Muscle of leg (tissue), 3 donors: ENCODE measurements at regions not wholly inside any gene's neighbourhood (a gene's known extent, or its start where the extent isn't known, plus 50 kb on each side); places are given as distances from the start of the nearest gene placed in this dataset.
A peak's percentile ranks its signal among the peaks of the same experiment; 100 is the strongest.

Source experiments
- DNase-seq: peaks from one replicate; pipeline ENCODE4 v3.0.0; 2013
- H3K27ac ChIP-seq: one replicate; pipeline ENCODE4 v1.5.1; 2013; ENCODE audit warnings: mild to moderate bottlenecking, low read length, control low read depth
- H3K27me3 ChIP-seq: one replicate; pipeline ENCODE4 v1.6.1; 2013; ENCODE audit warnings: low read length; ENCODE audit not compliant: control insufficient read depth, insufficient read depth
- H3K36me3 ChIP-seq: one replicate; pipeline ENCODE4 v1.6.1; 2013; ENCODE audit warnings: low read length; ENCODE audit not compliant: control insufficient read depth, insufficient read depth
- H3K4me1 ChIP-seq: one replicate; pipeline ENCODE4 v1.6.1; 2013; ENCODE audit warnings: low read length; ENCODE audit not compliant: control insufficient read depth, insufficient read depth
- H3K4me3 ChIP-seq: one replicate; pipeline ENCODE4 v1.5.1; 2013; ENCODE audit warnings: low read length, control low read depth
- H3K9me3 ChIP-seq: replicated peaks from 2 replicates; pipeline ENCODE4 v1.6.1; 2013; ENCODE audit warnings: low read depth, low read length; ENCODE audit not compliant: control insufficient read depth
- WGBS: methylation state at CpG from one replicate; pipeline ENCODE4 v1.1.5; 2013; ENCODE audit warnings: missing lambda C conversion rate; ENCODE audit not compliant: insufficient coverage; 5-methylcytosine and 5-hydroxymethylcytosine counted together

DNA sequence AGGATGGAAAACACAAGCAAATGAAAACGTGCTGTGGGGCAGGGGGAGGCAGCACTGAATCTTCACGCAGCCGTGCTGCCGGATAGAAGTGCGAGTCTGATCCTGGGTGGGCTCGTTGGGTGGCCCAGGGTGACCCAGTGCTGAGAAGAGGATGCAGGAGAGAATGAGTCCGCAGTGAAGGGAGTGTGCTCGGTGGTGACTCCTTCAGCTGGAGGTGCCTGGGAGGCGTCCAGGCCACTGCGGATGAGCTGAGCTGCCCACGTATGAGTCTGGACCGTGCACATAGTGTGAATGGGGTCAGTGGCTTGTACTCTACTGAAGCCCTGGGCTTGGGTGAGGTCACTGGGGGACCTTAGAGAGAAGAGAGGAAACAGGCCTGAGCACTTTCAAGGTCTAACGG lies 190.0 kb upstream of the MGMT start:
- H3K27ac ChIP-seq: no peak overlapping the region

GRCh38 chr10:129277841-129278240 lies 189.2 kb upstream of the MGMT start:
- DNase-seq: peak; percentile 66
- 96% methylated on average over 9 of the region's 16 CpGs for WGBS

More for the DNA sequence above, 190.0 kb upstream of the MGMT start:
- Histone ChIP-seq H3K4me1 (peaks cover 46% of the 10 kb centered on the region), H3K9me3 (no peaks in the 10 kb centered on the region), H3K27me3 (no peaks in the 10 kb centered on the region), H3K36me3 (no peaks in the 10 kb centered on the region), H3K4me3 (no peak overlapping the region)
- peak; percentile 62 for DNase-seq
- 74% methylated on average over 13 of the region's 13 CpGs for WGBS

GRCh38 chr10:129278686-129279085 lies 188.4 kb upstream of the MGMT start:
- Histone ChIP-seq H3K27me3 (no peaks in the 10 kb centered on the region), H3K27ac (peak overlapping the region; percentile 94), H3K4me3 (no peak overlapping the region), H3K4me1 (peaks cover 39% of the 10 kb centered on the region), H3K36me3 (no peaks in the 10 kb centered on the region), H3K9me3 (no peaks in the 10 kb centered on the region)
- WGBS: 67% methylated on average over 1 of the region's 3 CpGs
- peak; percentile 86 for DNase-seq

More at GRCh38 chr10:129277841-129278240, 189.2 kb upstream of the MGMT start:
- Histone ChIP-seq H3K4me1 (peaks cover 41% of the 10 kb centered on the region), H3K4me3 (no peak overlapping the region), H3K36me3 (no peaks in the 10 kb centered on the region), H3K27me3 (no peaks in the 10 kb centered on the region), H3K9me3 (no peaks in the 10 kb centered on the region), H3K27ac (no peak overlapping the region)

- Histone ChIP-seq H3K9me3 (no peaks in the 10 kb centered on the region), H3K4me3 (no peak overlapping the region), H3K4me1 (peaks cover 34% of the 10 kb centered on the region), H3K36me3 (no peaks in the 10 kb centered on the region), H3K27me3 (no peaks in the 10 kb centered on the region), H3K27ac (peak overlapping the region; percentile 94)
- peak; percentile 97 for DNase-seq
- 50% methylated on average over 2 of the region's 11 CpGs for WGBS
These were observed 187.4 kb upstream of the MGMT start for GRCh38 chr10:129279446-129280154.

DNA sequence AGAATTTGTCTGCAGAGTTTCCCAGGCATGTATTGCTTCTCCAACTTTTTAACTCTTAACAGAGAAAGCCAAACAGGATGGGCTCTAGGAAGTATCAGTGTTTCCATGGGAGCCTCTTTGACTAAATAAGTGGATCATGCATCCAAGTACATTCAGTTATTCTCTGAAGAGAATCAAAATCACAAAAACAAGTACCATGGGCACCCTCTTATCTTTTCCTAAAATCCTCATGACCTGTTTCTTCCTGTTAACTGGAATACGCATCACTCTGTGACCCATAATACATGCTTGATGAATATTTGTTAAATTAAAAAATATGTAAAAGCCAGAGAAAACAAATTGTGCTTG lies 186.9 kb upstream of the MGMT start:
- H3K36me3 ChIP-seq: no peaks in the 10 kb centered on the region
- DNase-seq: no peak
- H3K27me3 ChIP-seq: no peaks in the 10 kb centered on the region
- H3K27ac ChIP-seq: peak overlapping the region; percentile 94
- no peaks in the 10 kb centered on the region for H3K9me3 ChIP-seq
- H3K4me3 ChIP-seq: no peak overlapping the region
- peaks cover 34% of the 10 kb centered on the region for H3K4me1 ChIP-seq
- no CpG with 5 or more reads among the region's 1 CpG for WGBS

GRCh38 chr10:129280908-129281586 lies 186.0 kb upstream of the MGMT start:
- H3K27ac ChIP-seq: peak overlapping the region; percentile 94
- no peaks in the 10 kb centered on the region for H3K27me3 ChIP-seq
- peak; percentile 97 for DNase-seq
- H3K9me3 ChIP-seq: no peaks in the 10 kb centered on the region
- peaks cover 31% of the 10 kb centered on the region for H3K4me1 ChIP-seq
- H3K4me3 ChIP-seq: no peak overlapping the region
- no peaks in the 10 kb centered on the region for H3K36me3 ChIP-seq
- WGBS: no CpG with 5 or more reads among the region's 3 CpGs

- 100% methylated on average over 3 of the region's 5 CpGs for WGBS
- H3K4me1 ChIP-seq: peaks cover 8% of the 10 kb centered on the region
- no peaks in the 10 kb centered on the region for H3K27me3 ChIP-seq
- no peak for DNase-seq
- H3K27ac ChIP-seq: no peak overlapping the region
- H3K9me3 ChIP-seq: no peaks in the 10 kb centered on the region
- H3K36me3 ChIP-seq: no peaks in the 10 kb centered on the region
- no peak overlapping the region for H3K4me3 ChIP-seq
These were observed 181.6 kb upstream of the MGMT start for GRCh38 chr10:129285459-129285858.

DNA sequence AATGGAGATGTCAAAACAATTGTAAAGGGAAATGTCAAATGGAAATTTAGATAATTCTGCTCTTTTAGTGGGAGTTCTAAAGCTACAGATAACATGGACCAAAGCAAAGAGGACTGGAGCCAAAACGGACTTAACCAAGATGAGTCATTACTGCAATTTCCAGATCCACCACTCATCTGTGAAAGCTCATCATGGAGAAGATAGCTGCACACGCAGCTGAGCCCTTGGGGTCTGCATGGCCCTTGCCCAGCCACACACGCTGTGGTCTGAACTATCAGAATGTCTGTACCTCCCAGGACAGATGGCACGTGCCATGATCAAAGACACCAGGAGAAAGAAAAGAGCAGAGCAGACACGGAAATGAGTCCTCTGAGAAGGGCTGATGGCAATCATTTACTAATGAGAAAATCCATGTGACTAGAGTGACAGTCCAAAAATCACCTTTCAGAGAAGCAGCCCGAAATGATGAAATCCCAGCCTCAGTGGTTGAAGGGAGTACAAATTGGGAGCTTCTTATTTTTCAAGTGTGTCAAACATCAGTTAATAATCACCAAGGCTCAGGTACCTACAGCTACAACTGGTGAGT lies 177.9 kb upstream of the MGMT start:
- peak; percentile 32 for DNase-seq
- 72% methylated on average over 5 of the region's 6 CpGs for WGBS

DNA sequence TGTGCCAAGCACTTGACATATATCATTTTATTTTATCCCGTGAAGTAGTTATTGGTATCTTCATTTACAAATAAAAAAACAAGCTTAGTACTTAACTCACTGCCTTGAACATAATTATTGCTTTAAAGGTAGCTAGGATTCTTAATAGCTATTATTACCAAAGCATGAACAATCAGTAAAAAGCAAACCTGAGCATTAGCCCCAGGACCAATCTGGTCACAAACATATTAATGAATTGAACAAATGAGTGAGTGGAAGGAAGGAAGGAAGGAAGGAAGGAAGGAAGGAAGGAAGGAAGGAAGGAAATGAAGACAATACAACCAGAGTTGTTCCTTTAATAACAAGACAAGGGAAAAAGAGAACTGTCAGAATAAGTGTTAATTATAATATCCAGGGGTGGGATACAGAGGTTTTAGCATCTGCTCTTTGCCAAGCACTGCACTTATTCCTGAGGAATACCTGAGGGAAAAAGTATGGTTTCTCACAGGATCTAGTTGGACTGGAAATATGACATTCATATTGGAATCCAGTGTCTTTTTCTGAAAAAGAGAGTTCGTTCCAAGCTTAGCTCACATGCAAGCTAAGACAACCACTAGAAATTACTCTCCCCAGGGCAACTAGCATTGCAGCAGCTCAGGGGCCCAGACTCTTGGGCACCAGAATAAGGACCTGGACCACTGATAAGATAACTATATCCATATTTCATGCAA lies 172.9 kb upstream of the MGMT start:
- Histone ChIP-seq H3K27me3 (no peaks in the 10 kb centered on the region), H3K36me3 (no peaks in the 10 kb centered on the region), H3K27ac (no peak overlapping the region), H3K4me1 (no peaks in the 10 kb centered on the region), H3K9me3 (no peaks in the 10 kb centered on the region), H3K4me3 (no peak overlapping the region)
- 60% methylated on average over 1 of the region's 2 CpGs for WGBS
- DNase-seq: no peak

More for the DNA sequence above, 177.9 kb upstream of the MGMT start:
- H3K27me3 ChIP-seq: no peaks in the 10 kb centered on the region
- H3K4me1 ChIP-seq: no peaks in the 10 kb centered on the region
- no peaks in the 10 kb centered on the region for H3K9me3 ChIP-seq
- no peaks in the 10 kb centered on the region for H3K36me3 ChIP-seq
- H3K4me3 ChIP-seq: no peak overlapping the region
- H3K27ac ChIP-seq: no peak overlapping the region

DNA sequence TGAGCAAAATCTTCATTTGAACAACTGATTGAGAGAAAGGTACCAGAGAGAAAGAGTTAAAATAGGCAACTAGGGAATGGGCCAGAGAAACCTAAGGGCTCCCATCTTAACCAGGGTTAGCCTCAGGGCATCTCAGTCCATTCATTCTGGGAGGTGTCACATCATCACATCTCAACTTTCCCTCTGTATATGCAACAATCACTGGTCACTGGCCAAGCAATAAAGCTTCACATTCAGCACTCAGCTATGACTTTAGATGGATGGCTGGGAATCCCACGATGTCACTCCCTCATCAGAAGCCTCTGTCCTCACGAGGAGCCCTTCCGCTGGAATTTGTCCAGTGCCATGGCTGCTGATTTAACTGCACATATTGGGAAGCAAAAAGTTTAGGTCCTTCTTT lies 172.1 kb upstream of the MGMT start:
- Histone ChIP-seq H3K4me3 (no peak overlapping the region), H3K9me3 (no peaks in the 10 kb centered on the region), H3K4me1 (no peaks in the 10 kb centered on the region), H3K27me3 (no peaks in the 10 kb centered on the region), H3K27ac (no peak overlapping the region), H3K36me3 (no peaks in the 10 kb centered on the region)
- WGBS: 72% methylated on average over 3 of the region's 3 CpGs
- DNase-seq: no peak
